Inflammatory macrophage (primary cell): ENCODE measurements at regions not wholly inside any gene's neighbourhood (a gene's known extent, or its start where the extent isn't known, plus 50 kb on each side); places are given as distances from the start of the nearest gene placed in this dataset.
"Not testable (repeated sequence)": the region's sequence is repeated elsewhere in the genome, so short reads cannot be mapped to it uniquely, and the experiment has no call there.

ENCODE experiments used
- DNase-seq, 2 donors: peaks; one replicate each; pipeline ENCODE4 v3.0.0-alpha.2; 2020 to 2022

DNA sequence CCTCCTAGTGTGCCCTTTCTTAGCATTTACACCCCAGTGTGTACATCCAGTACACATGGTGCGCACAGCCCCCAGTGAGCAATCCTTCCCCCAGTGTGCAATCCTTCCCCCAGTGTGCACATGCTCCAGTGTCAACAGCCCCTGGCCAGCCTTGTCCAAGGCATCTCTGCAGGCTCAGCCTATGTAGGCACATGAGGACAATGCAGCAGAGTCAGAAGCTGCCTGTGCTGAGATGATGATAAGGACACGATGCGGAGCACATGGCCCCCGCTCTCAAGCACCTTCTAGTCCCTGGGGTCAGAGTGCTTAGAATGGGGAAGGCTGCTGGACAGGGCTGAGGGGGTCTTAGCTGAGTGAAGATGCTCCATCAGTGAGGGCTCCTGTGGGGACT is 69.8 kb downstream of the GADD45G start:
- no peak for DNase-seq

DNA sequence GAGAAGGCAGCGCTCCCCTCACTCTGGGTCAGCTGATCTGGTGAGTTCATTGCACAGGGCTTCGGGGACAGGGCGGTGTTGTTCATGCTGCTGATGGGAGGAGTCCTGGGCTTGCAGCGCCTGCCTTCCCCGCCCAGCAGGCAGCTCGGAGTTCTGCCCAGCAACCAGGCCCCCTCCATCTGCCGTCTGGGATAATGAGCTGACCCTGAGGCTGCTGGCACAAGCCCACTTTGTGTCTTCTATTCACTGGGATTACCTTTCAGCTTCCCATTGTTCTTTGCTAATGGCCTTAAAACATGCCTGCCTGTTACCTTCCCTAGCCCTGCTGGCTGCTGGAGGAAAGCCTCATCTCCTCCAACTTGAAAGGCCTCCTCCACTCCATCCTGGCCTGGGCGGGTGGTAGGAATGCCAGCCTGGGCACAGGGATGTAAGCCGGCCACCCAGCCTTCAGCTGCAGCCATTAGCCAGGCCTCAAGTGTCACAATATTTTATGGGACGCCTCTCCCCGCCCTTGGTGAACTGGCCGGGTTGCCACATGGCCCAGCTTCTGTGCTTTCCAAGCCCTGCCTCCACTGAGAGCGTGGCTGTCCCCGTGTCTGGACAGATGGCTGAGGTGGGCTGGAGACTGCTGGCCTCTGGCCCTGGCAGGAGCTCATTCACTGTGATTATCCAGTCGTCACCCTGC is 70.4 kb downstream of the GADD45G start:
- DNase-seq = no peak

DNA sequence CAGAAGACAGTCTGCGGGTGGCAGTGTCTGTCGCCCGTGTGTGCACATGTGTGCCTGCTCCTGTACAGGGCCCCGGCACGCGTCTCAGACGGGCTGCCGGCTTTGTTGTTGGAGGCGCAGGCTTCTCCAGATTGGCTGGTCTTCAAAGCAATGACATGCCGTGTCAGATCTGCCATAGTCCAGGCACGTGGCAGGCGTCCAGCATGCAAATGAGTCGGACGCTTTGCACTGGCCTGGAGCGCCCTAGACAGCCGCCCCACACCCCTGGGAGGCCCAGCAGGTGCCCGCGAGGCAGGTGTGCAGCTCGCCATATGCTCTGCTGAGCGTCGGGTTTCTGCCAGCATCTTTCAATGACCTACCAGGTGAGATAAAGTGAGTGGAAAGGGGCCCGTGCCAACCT is 71.5 kb downstream of the GADD45G start:
- no peak for DNase-seq

DNA sequence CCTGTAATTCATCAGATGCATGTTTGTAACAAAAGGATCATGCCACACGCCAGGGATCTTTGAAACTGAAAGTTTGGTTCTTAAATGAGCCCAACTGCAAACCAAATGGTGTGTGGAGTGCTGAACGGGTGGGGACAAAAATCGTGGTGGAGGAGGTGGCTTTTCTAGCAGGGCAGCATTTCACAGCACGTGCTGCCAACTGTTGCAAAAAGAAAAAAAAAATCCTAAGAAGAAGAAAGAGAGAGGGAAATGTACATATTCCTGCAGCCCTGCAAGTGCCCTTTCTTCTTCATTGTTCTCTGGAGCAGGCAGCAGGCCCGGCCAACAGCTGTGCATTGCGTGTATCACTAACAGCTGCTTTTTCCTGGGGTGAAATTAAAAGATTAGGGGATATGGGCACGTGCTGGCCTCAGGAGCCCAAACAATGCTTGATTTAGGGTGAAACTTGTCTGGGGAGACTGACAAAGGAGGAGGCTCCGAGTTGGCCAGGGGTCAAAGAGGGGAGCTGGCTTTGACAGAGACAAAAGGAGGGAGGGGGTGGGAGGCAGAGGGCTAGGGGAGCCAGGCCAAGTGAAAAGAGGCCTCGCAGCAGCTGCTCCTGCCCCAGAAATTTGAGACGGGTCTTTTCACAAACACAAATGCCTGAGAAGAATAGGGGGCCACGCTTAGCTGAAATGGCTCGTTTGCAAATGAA is 73.0 kb downstream of the GADD45G start:
- no peak for DNase-seq

DNA sequence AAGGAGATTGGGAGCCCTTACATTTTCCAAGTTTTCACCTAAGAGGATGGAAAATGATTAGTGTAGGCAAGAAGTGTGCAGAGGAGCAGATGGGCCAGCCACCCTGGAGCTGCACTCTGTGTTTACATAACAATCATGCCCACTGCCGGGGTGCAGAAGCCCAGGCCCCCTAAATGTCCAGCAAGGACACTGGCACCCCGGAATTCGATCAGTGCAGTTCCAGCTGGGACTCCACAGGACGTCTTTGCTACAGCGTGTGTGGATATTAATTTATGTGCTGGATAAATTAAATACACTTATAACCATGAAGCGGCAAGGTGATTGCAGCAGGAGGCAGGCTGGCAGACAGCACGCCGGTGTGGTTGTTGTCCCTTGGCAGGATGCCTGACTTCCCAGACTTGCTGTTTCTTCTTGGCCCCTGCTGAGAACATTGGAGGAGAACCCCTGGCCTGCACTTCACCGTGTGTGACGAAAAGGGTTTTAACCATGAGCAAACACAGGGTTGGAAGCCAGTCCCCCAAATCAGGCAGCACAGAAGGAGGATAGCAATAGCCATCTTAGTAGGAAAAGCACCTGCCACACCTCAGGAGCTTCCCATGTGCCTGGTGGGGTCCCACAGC is 73.7 kb downstream of the GADD45G start:
- DNase-seq = no peak

DNA sequence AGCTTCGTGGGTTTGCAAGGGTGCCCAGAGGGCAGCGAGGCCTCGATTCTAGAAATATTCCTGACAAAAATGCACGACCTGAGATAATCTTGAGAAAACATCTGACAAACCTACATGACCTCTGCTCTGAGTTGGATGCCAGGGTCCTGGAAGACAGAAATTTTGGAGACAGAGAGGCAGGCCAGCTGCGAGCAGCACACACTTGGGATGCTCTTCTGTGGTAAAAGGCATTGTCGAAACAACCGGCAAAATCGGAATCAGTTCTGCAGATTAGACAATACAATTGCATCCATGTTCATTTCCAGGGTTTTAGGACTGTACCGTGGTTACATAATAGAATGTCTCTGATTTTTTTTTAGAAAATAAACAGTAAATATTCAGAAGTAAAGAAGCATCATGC is 74.2 kb downstream of the GADD45G start:
- no peak for DNase-seq

DNA sequence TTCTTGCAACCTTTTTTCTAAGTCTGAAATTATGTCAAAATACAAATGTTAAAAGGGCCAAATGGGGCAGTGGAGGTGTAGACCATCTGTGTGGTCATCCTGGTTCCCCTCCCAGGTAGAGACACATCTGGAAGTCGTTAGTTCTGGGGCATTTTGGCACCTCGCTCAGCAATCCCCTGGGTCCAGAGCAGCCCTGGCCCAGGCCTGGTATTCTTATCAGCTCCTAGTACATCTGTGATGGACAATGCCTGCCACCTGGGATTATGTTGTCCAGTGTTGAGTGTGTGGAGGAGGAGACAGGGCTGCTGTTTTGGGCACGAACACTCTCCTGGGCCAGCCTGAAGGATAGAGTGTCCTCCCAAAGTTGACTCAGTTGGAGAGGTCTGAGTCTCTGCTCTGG is 74.8 kb downstream of the GADD45G start:
- DNase-seq = no peak

DNA sequence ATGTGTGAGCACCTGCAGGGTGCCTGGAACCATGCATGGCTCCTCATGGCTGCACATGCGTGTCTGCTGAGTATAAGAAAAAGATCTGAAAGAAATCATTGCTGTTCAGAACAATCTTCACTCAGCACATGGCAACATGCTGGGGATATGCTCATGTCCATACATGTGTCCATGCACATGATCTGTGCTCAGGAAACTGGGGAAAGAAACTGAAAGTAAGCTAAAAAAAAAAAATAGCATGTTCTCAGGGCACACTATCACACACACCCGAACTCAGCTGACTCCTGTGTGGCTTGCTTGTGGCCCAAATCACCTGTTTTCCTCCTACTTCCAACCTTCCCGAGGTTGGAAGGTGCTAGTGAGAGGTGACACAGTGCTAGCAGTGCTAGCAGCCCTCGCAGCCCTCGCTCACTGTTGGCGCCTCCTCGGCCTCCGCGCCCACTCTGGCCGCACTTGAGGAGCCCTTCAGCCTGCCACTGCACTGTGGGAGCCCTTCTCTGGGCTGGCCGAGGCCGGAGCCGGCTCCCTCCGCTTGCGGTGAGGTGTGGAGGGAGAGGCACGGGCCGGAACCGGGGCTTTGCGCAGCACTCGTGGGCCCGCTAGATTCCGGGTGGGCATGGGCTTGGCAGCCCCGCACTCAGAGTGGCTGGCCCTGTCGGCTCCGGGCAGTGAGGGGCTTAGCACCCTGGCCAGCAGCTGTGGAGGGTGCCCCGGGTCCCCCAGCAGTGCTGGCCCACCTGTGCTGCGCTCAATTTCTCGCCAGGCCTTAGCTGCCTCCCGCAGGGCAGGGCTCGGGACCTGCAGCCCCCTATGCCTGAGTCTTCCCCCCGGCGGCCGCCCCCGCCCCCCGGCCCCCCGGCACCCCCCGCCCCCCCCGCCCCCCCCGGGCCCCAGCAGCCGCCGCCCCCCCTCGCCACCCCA is 76.0 kb downstream of the GADD45G start:
- DNase-seq = no peak

DNA sequence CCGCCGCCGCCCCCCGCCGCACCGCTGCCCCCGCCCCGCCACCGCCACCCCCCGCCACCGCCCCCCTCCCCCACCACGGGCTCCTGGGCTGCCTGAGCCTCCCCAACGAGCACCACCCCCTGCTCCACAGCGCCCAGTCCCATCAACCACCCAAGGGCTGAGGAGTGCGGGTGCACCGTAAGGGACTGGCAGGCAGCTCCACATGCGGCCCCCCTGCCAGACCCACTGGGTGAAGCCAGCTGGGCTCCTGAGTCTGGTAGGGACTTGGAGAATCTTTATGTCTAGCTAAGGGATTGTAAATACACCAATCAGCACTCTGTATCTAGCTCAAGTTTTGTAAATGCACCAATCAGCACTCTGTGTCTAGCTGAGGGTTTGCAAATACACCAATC is 76.7 kb downstream of the GADD45G start:
- not testable (repeated sequence) for DNase-seq

DNA sequence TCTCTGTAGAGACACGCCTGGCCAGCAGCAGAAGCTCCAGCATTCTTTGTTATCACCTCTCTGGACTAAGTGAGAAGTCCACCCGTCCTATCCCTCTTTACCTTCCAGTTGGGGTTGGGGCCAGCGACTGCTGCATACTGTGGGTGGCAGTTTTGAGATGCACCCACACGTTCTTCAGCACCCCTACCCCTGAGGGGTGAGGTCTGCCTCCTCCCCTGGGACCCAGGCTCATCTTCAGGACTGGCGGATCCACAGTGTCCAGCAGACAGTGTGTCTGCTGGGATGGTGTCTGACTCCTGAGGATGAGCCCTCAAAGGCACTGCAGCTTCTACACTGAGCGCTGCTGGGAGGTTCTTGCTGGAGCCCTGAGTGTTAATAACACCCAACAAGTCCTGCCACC is 78.8 kb downstream of the GADD45G start:
- no peak for DNase-seq

DNA sequence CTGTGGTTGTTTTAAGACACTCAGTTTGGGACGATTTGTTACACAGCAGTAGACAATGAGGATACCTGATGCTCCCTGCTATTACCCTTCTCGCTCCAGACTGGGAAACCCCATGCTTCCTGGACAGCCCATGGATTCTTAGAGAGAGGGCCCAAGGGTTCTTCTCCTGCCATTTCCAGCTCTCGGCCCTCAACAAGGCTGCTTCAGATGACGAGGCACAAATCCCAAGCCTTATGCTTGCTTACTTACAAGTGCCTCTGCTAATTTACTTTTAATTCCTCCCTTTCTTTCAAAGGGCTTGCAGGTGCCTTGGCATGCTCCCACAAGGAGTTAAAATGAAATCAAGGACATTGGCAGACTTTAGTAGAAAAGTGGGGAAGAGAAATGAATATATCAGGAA is 79.4 kb downstream of the GADD45G start:
- DNase-seq = no peak

DNA sequence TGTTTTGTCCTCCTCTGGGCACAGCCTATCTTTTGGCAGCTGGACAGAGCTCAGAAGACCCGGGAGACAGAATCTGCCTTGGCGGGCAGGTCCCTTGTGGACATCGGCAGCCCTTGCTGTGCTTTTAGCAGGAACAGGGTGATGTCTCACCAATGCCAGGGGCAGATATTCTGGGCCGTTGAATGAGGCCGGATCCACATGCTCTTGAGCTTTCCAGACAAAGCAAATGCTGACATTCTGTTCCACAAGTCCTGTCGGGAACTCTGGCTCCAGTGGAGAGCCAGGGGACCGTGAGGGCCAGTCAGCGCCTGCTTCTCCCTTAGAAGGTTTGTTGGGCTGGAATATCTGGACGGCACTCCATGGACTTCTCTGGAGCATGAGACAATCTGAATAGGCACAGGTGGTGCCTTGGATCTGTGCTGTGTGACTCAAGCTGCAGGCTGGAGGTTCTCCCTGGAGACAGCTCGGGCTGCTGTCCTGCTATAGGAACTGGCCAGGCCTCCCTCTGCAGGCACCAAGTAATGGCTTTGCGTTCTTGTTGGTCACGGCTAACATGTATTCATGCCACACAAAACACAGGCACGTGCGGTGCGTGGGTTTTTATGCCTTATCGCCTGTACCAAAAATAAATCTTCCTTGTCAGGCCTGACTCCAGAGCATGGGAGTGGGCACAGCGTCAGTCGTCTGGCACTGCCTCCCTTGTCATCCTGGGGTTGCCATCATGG is 80.3 kb downstream of the GADD45G start:
- DNase-seq = no peak

DNA sequence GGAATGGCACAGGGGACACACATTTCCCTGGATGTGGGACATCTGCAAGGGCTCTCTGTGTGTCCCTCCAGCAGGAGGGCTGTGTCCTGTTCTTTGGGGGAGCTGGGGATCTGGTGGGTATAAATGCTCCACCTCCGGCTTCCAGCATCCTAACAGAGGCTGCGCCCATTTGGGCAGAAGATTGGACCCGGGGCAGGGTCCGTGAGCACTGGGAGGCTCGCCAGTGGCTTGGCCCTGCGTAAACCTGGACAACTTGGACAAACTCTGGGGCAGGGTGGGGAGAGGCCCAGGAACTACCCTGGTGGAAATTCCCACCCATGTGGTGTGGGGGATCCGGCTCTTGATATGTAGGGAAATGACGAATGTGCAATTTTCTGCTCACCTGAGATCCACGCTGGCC is 80.9 kb downstream of the GADD45G start:
- DNase-seq = no peak

DNA sequence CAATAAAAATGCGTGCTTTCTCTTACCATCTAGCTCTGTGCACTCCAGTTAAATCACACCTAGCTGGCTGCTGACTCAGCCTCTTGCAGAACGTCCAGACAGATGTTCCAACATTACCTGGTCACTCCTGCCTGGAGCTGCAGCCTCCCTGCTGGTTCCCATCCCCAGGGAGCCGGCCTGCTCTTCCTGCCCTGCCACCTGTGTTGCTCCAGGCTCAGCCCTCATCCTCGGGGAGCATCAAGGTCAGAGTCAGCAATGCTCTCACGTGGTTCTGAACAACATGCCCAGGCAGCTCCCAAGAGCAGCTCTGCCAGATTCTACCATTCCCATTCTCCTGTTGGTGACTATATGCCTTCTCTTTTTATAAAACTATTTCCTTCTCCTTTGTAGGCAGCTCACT is 81.3 kb downstream of the GADD45G start:
- DNase-seq = no peak

DNA sequence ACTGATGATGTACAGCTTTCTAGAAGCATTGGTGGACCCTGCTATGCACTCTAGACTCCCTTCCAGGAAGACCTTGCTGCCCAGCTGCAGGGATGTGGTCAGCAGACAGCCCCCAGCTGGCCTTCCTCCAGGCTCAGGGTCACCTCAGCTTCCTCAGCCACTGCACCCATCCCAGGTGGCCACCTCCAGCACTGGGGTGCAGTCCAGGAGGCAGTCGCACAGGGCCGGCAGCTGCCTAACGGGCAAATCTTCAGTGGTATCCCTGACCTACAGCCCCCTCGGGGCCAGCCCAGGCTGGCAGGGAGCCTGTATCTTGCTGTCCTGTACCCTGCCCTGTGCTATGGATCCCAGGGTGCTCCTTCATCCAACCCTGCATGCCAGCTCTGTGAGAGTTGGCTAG is 81.8 kb downstream of the GADD45G start:
- no peak for DNase-seq

DNA sequence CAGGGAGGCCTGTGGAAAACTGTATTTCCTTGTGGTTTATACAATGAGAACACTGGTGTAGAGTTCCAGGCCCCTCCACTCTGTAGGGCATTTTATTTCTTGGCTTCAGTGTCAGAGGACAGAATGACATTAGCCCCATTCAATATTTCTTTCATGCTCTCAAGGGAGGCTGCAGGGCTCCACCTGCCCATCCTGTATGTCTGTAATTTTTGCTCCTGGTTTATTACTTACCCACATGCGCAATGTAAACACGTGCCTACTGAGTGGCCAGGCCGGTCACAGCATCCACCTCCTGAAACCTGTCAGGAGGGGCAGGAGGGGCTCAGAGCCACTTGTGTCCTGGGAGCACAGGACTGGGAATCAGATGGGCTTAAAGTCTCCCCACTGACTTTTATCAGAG is 82.4 kb downstream of the GADD45G start:
- no peak for DNase-seq

DNA sequence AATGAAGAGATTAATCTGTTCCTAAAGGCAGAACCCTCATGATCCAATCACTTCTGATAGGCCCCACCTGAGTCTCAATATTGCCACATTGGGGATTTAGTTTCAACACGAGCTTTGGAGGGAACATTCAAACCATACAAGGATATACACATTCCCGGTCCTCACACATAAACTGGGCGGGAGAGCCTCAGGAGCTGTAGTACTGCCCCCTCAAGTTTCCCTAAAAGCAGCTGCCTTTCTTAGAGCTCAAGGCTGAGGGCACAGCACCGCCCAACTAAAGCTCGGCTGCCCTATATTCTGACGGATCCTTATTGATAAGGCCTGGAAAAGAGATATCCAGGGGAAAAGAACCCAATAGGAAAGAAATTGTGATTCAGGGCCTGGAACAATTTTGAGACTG is 83.0 kb downstream of the GADD45G start:
- DNase-seq = no peak

DNA sequence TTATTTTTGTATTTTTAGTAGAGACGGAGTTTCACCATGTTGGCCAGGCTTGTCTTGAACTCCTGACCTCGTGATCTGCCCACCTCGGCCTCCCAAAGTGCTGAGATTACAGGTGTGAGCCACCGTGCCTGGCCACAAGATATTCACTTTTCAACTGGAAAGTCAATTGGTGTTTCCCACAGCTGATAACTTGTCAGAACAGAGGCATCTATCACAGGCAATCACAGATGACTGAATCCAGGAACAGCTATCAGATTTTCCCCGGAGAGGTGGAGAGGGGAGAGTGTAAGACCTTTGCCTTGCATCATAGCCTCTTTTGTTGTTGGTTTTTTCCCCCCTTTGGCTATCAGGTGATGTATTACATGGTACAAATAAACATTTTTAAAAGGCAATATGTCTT is 84.5 kb downstream of the GADD45G start:
- DNase-seq = not testable (repeated sequence)

DNA sequence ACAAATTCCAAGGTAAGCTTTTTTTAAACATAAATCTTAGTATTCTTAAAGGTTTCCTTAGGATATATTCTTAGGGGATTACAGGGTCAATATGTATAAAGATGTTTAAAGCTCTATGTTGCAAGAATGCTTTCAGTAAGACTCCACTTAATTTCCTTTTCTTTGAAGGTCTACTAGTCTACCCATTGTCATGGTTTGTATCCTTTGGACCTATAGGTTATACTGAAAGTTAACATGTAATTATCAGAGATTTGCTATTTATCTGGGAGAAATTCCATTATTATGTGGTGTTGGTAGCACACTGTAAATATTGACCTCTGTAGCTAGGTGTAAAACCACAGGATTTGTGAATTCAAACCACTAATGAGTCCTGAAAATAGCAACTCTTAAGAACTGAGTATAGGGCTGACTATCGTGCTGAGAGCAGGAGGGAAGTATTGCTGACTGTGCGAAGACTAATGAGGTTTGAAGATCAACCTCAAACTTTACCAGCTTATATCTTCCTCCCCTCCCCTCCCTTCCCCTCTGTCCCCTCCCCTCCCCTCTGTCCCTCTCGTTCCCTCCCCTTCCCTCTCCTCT is 85.6 kb downstream of the GADD45G start:
- no peak for DNase-seq

DNA sequence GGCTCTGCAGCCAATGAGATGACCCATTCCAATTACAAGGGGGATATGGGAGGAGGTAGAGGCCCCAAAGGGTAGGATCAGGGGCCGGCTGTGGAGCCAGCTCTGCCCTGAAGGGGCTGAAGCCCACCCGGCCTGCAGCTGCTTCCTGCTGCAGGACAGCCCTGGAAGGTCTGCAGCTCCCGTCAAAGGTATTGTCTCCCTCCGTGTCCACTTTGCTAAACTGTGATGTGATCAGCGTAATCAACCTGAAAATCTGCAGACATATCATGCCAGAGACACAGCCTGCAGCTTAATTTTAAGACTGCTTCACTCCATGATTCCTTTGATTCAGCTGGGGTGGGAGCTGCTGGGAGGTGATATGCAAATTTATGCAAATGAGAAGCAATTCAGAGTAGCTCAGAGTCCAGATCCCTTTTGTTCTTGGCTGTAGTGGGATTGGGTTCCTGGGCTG is 90.7 kb downstream of the GADD45G start:
- DNase-seq = no peak

DNA sequence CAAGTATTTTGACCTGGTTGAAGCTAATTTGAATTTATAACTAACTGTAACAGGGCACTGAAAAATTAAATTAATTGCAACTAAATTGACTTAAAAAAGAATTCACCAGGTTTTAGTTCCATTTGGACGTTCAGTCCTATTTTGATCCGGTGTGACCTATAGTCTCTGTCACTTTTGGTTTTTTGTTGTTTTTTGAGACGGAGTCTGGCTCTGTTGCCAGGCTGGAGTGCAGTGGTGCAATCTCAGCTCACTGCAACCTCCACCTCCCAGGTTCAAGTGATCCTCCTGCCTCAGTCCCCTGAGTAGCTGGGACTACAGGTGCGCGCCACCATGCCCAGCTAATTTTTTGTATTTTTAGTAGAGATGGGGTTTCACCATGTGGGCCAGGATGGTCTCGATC is 91.2 kb downstream of the GADD45G start:
- DNase-seq = not testable (repeated sequence)

DNA sequence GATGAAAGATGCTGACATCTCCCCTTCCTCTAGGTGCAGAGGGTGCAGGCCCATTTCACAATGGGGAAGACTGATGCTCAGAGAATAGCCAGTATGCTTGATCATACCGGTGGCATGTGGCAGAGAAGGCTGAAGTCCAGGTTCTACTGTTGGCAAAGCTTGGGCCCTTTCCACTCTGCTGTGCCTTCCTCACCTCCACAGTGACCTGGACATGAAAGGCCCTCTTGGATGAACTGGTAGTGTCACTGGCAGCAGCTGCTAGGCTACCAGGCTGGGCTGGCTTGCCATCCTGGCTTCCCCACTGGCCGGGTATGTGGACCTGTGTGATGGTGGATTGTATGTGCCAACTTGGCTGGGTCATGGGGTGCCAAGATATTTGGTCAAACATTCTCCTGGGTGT is 92.0 kb downstream of the GADD45G start:
- no peak for DNase-seq
